ENCODE measurements at regions not wholly inside any gene's neighbourhood (a gene's known extent, or its start where the extent isn't known, plus 50 kb on each side); places are given as distances from the start of the nearest gene placed in this dataset.

- no peaks in the 10 kb centered on the region for H3K27me3 ChIP-seq
- TF ChIP-seq POLR2A (IDR thresholded peaks at IDR 0.05), result no peak
- no peak for TF ChIP-seq CTCF (IDR thresholded peaks at IDR 0.05 in 4 of 5, conservative IDR thresholded peaks at IDR 0.05 in 1 of 5)
- no peak overlapping the region for H3K27ac ChIP-seq
- ATAC-seq, result no peak
- H3K9me3 ChIP-seq, result no peaks in the 10 kb centered on the region
- H3K4me3 ChIP-seq, result no peak overlapping the region
- intact Hi-C loops (cut with DNase I; ENCODE audit: low total_unique reads), result no loop called here
- DNase-seq, result no peak
- in situ Hi-C loops (cut with MboI; ENCODE audit: low sequenced_read_pairs in 4 of 4), result no loop called here
- no peaks in the 10 kb centered on the region for H3K36me3 ChIP-seq
- H3K4me1 ChIP-seq, result no peaks in the 10 kb centered on the region
These were observed 301.1 kb downstream of the ABCC12 start for GRCh38 chr16:47854737-47855136.

GRCh38 chr16:47852991-47853390, 302.8 kb downstream of the ABCC12 start:
- Histone ChIP-seq H3K36me3 (no peaks in the 10 kb centered on the region), H3K27ac (no peak overlapping the region), H3K4me1 (no peaks in the 10 kb centered on the region), H3K9me3 (no peaks in the 10 kb centered on the region), H3K4me3 (no peak overlapping the region), H3K27me3 (no peaks in the 10 kb centered on the region)
- in situ Hi-C loops (cut with MboI; ENCODE audit: low sequenced_read_pairs in 4 of 4), result no loop called here
- no peak for TF ChIP-seq CTCF (IDR thresholded peaks at IDR 0.05 in 4 of 5, conservative IDR thresholded peaks at IDR 0.05 in 1 of 5)
- TF ChIP-seq POLR2A (IDR thresholded peaks at IDR 0.05), result no peak
- ATAC-seq, result no peak
- no peak for DNase-seq
- intact Hi-C loops (cut with DNase I; ENCODE audit: low total_unique reads), result no loop called here

GRCh38 chr16:47851146-47851545, 304.6 kb downstream of the ABCC12 start:
- intact Hi-C loops (cut with DNase I; ENCODE audit: low total_unique reads) (no loop called here), in situ Hi-C loops (cut with MboI; ENCODE audit: low sequenced_read_pairs in 4 of 4) (no loop called here)
- Histone ChIP-seq H3K27me3 (no peaks in the 10 kb centered on the region), H3K9me3 (no peaks in the 10 kb centered on the region), H3K4me1 (no peaks in the 10 kb centered on the region), H3K27ac (no peak overlapping the region), H3K36me3 (no peaks in the 10 kb centered on the region), H3K4me3 (no peak overlapping the region)
- TF ChIP-seq POLR2A (IDR thresholded peaks at IDR 0.05), result no peak
- no peak for TF ChIP-seq CTCF (IDR thresholded peaks at IDR 0.05 in 4 of 5, conservative IDR thresholded peaks at IDR 0.05 in 1 of 5)
- ATAC-seq (no peak), DNase-seq (no peak)

- no peak for TF ChIP-seq CTCF (IDR thresholded peaks at IDR 0.05 in 4 of 5, conservative IDR thresholded peaks at IDR 0.05 in 1 of 5)
- no peak for TF ChIP-seq POLR2A (IDR thresholded peaks at IDR 0.05)
- Histone ChIP-seq H3K9me3 (no peaks in the 10 kb centered on the region), H3K4me1 (no peaks in the 10 kb centered on the region), H3K4me3 (no peak overlapping the region), H3K27ac (no peak overlapping the region), H3K27me3 (no peaks in the 10 kb centered on the region), H3K36me3 (no peaks in the 10 kb centered on the region)
- in situ Hi-C loops (cut with MboI; ENCODE audit: low sequenced_read_pairs in 4 of 4), result no loop called here
- intact Hi-C loops (cut with DNase I; ENCODE audit: low total_unique reads), result no loop called here
- ATAC-seq (no peak), DNase-seq (no peak)
These were observed 306.1 kb downstream of the ABCC12 start for GRCh38 chr16:47849736-47850135.

GRCh38 chr16:47848421-47849109, 307.2 kb downstream of the ABCC12 start:
- Histone ChIP-seq H3K36me3 (no peaks in the 10 kb centered on the region), H3K9me3 (no peaks in the 10 kb centered on the region), H3K27ac (no peak overlapping the region), H3K4me1 (no peaks in the 10 kb centered on the region), H3K4me3 (no peak overlapping the region), H3K27me3 (no peaks in the 10 kb centered on the region)
- intact Hi-C loops (cut with DNase I; ENCODE audit: low total_unique reads), result no loop called here
- ATAC-seq (no peak), DNase-seq (no peak)
- no peak for TF ChIP-seq CTCF (IDR thresholded peaks at IDR 0.05 in 4 of 5, conservative IDR thresholded peaks at IDR 0.05 in 1 of 5)
- no peak for TF ChIP-seq POLR2A (IDR thresholded peaks at IDR 0.05)
- in situ Hi-C loops (cut with MboI; ENCODE audit: low sequenced_read_pairs in 4 of 4), result no loop called here

Data from gastrocnemius medialis (tissue), 4 donors.